NCI-H2196 (cell line): ENCODE measurements at regions not wholly inside any gene's neighbourhood (a gene's known extent, or its start where the extent isn't known, plus 50 kb on each side); places are given as distances from the start of the nearest gene placed in this dataset.
"Not testable (repeated sequence)": the region's sequence is repeated elsewhere in the genome, so short reads cannot be mapped to it uniquely, and the experiment has no call there.

Experiments
- DNase-seq: peaks from one replicate; lab custom pipeline; 2025; ENCODE audit not compliant: unreplicated experiment; lab: John Stamatoyannopoulos, UW

GRCh38 chr6:119748535-119748934 is 399.0 kb upstream of the MAN1A1 start:
- DNase-seq: not testable (repeated sequence)

DNA sequence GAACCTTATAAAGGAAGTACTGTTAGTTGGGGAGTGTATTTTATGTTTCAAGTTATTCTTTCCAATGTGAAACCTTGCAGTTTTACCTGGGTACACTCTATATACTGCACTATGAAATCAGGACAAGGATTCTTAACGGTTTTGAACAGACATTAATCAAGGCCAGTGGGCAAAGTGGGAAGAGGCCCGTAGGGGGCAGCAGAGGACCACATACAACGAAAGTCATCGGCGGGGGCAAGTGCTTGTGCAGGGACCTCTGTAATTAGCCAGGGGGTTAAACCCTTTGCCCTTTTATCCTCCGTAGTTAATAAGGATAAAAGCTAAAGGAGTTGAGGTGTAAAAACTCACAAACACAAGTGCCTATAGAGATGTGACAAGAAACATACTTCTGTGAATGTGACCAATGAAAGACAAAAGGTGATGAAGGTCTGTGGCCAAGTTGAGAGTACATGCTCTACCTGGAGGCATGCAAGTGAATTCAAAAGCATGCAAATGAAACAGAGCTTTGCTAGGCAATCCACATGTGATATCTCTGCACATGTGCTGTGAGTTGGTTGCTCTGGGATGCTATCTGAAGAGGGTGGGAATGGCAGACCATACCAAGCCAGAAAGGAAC is 392.7 kb upstream of the MAN1A1 start:
- DNase-seq: peak; percentile 22

- DNase-seq: no peak
Measured at GRCh38 chr6:119739769-119740168, 390.2 kb upstream of the MAN1A1 start.

DNA sequence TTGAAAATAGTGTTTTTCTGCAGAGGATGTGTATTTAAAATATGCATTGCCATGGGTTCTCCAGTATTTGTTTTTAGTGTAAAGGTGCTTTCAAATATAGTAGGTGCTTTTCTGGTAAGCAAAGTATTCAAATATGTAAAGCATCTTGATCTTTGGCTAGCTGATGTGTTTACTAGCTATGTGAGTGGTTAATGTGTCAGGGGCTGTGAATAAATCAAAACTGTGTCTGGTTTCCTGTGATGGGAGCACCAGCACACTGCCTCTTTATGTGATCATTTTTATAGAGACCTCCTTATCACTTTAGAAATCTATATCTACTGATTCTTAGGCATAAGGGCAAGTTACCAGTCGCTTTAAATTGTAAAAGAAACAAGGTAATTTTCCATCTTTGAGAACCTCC is 388.9 kb upstream of the MAN1A1 start:
- no peak for DNase-seq

DNA sequence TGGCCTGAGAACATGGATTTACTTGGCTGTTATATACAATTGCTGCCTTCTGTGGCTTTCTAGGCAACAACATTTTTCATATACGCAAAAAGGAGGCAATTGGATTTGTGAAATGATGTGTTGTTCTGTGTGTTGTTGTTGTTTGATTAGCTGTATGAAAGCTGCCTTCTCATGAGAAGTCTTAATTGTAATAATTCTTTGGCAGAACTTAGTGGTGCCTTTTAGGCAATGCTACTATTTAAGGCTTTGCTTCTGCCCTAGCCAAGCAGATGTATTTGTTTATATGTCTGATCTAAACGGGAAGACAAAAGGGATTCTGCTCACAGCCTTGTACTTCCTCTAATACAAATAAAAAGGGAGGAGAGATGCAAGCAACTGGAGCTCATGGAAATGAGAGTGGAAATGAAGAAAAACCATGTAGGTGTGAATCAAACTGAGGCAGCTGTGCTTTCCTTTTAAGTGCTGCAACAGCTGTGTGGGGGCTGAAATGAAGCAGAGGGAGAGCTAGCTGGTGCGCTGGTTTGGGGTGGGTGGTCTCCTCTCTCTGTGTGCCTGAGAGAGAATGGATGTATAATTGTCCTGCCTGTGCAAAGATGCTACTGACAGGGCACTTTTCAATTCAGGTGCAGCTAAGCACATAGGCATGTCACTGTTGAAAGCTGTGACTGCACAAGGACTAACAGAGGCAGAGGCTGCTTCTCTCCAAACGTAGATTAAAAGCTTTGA is 386.9 kb upstream of the MAN1A1 start:
- DNase-seq: no peak

GRCh38 chr6:119735530-119735929 is 386.0 kb upstream of the MAN1A1 start:
- no peak for DNase-seq

GRCh38 chr6:119734227-119734626 is 384.7 kb upstream of the MAN1A1 start:
- DNase-seq: no peak

DNA sequence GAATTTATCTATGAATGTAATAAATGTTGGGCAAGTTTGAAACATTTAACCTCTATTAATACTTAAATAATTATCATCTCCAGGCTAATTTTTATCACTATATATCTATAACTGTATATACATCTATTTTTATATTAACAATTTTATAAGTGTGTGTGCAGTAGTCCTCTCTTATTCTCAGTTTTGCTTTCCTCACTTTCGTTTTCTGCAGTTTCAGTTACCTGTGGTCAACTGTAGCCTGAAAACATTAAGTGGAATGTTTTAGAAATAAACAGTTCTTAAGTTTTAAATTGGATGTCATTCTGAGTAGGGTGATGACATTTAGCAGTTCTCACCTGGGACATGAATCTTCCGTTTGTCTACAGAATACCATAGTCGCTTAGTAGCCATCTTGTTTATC is 379.4 kb upstream of the MAN1A1 start:
- DNase-seq: no peak

- no peak for DNase-seq
Measured at GRCh38 chr6:119728220-119728750, 378.7 kb upstream of the MAN1A1 start.

DNA sequence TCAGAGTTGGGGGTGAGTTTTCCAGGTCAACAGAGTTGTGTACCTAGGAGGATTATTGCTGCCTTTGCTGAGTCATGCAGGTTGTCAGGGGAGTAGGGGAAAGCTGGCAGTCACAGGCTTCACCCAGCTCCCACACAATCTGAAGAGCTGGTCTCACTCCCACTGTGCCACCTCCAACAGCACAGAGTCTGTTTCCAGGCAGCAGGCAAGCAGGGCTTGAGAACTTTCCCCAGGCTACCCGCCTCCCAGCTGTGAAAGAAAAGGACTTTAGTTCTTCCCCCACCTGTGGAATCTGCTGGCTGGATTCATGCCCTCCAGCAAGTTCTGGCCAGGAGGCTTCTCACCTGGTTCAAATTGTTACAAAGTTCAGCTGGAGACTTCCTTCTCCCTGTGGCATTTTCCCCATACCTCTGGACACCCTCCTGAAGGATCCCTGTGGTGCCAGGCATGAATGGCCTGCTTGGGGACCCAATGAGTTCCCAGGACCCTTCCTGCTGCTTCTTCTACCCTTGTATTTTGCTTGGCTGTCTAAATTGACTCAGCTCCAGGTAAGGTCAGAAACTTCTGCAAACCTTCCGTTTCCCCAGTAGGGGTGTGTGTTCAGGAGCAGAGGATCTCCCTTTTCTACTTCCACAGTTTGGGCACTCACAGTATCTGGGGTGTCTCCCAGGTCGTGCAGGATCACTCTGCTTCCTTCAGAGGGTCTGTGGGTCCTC is 378.1 kb upstream of the MAN1A1 start:
- no peak for DNase-seq

GRCh38 chr6:119726912-119727311 is 377.4 kb upstream of the MAN1A1 start:
- not testable (repeated sequence) for DNase-seq

GRCh38 chr6:119726086-119726485 is 376.5 kb upstream of the MAN1A1 start:
- DNase-seq: no peak

DNA sequence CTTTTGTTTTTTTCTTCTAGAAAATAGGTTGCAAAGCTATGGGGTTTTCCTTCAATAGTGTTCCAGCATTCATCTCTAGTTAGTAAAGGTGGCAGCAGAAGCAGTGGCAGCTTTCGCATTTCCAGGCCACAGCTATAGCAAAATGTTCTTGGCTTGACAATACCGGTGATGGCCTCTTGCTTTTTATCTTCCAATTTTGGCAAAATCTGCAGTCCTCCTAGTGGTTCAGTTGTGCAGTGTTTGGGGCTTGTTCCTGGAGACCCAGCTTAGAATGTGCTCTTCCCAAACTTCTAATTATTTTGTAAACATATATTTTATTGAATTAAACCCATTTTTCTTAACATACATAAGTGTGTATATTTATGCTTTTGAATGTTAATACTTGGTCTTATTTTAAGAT is 370.6 kb upstream of the MAN1A1 start:
- no peak for DNase-seq

DNA sequence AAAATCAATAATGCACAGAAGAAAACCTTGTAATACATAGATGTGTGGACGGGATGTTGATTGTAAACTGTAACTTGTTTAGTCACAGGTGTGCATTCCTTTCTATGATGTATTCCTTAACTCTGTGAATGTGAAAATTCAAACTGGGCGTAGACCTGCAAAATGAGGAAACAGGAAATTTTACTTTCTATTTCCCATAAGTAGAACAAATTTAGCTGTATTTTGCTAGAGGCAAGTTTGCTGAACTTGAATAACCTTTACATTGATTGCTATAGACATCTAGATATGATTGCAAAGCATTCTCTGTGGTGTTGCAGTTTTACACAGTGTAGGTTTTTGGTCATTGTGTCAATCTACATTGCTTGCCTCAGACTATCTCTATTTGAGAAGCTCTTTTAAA is 368.4 kb upstream of the MAN1A1 start:
- DNase-seq: no peak

DNA sequence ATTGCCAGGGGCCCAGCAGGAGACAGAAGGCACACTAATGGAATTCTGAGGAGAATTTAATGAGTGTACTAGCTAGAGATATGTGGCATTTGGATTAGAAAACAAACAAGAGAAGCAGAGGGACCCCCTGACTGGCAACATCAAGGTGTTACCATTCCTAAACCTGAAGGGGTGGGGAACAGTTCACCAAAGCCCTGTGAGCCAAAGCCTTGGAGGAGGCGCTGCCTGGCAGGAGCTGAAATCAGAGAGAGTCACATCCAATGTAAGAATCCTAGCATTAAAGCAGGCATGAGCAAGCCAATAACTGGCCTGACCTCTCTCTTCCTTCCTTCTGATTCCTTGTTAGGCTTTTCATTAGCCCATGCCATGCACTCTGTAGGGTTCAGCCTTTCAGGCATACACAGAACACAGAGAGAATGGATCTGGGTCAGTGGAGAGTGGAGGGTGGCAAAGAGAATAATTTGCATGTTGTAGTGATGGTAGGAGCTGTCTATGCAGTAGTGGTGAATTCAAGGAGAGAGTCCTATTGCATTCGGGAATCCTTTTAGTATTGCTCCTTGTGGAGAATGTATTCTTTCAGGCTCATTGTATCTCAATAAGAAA is 367.2 kb upstream of the MAN1A1 start:
- no peak for DNase-seq

GRCh38 chr6:119713903-119714302 is 364.3 kb upstream of the MAN1A1 start:
- no peak for DNase-seq

- DNase-seq: no peak
Measured at GRCh38 chr6:119686644-119687043, 337.1 kb upstream of the MAN1A1 start.

DNA sequence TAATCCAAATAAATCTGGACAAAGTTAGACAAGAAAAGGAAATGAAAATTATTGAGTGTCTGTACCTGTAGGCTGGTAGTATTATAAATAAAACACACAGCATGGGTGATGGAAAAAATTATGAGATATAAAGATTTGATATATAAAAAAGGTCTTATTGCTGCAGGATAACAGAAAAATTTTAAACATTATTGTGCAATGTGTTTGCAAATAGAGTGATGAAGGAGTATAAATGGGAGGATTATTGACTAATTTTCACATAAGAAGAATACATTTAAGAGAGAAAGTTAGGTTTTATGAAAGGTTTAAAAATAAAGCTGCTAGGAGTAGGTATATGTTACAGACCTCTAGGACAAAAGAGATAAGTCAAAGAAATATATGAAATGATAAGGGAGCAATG is 336.7 kb upstream of the MAN1A1 start:
- no peak for DNase-seq

DNA sequence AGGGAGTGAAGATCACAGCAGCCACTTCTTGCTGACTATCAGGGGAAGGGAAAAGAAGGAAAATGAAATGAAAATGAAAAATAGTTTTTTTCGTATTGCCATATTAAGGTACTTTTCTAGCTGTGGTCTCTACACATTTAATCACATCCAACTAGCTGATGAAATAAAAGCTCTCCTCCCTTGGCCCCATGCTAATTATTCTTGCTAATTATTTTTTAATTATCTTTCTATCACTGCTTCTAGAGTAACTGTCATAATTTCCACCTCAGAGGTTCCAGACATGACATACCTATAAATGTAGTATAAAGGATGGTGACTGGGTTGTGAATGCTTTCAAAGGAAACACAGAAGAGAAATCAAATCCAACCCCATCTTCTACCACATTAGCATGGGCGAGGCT is 334.1 kb upstream of the MAN1A1 start:
- DNase-seq: no peak

- DNase-seq: no peak
Measured at GRCh38 chr6:119683031-119683430, 333.5 kb upstream of the MAN1A1 start.

- DNase-seq: no peak
Measured at GRCh38 chr6:119678961-119679360, 329.4 kb upstream of the MAN1A1 start.

GRCh38 chr6:119677384-119677783 is 327.8 kb upstream of the MAN1A1 start:
- DNase-seq: no peak
